Mammary epithelial cell (primary cell): ENCODE measurements at regions not wholly inside any gene's neighbourhood (a gene's known extent, or its start where the extent isn't known, plus 50 kb on each side); places are given as distances from the start of the nearest gene placed in this dataset.

Source experiments
- EZH2 ChIP-seq: IDR thresholded peaks from 2 replicates; pipeline ENCODE4 v1.6.1; 2012; ENCODE audit warnings: low read length, inconsistent platforms, borderline replicate concordance
- TF ChIP-seq, protein P1 (sequence below), 2 donors: IDR thresholded peaks in 1 of 2; conservative IDR thresholded peaks in 1 of 2; 2 replicates each; pipeline ENCODE4 v1.5.1; 2011 to 2012; ENCODE audit warnings: inconsistent platforms in 2 of 2, low read length in 2 of 2, mild to moderate bottlenecking in 2 of 2, control low read depth in 1 of 2, low read depth in 1 of 2; ENCODE audit not compliant: insufficient read depth in 1 of 2; ENCODE audit errors: extremely low read depth in 1 of 2

DNA sequence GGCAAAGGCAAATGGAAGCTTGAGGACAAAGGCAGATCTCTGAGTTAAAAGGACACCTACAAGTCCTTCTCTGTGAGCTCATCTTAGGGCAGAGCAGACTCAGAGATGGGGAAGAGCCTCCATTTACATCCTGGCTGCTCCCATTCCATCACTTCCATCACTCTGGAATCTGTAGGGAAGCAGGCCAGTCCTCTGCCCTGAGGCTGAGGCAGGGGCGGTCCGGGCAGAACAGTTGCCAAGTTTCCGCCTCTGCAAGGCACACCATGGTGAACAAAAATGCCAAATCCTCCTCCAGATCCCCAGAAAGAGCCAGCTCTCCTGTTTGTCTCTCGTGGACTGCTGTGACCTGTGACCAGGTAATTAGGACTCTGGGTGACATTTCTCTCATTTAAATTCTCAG, 209.6 kb upstream of the SSTR4 start:
- TF ChIP-seq, protein P1, sequence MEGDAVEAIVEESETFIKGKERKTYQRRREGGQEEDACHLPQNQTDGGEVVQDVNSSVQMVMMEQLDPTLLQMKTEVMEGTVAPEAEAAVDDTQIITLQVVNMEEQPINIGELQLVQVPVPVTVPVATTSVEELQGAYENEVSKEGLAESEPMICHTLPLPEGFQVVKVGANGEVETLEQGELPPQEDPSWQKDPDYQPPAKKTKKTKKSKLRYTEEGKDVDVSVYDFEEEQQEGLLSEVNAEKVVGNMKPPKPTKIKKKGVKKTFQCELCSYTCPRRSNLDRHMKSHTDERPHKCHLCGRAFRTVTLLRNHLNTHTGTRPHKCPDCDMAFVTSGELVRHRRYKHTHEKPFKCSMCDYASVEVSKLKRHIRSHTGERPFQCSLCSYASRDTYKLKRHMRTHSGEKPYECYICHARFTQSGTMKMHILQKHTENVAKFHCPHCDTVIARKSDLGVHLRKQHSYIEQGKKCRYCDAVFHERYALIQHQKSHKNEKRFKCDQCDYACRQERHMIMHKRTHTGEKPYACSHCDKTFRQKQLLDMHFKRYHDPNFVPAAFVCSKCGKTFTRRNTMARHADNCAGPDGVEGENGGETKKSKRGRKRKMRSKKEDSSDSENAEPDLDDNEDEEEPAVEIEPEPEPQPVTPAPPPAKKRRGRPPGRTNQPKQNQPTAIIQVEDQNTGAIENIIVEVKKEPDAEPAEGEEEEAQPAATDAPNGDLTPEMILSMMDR (conservative IDR thresholded peaks at IDR 0.05 in 1 of 2, IDR thresholded peaks at IDR 0.05 in 1 of 2; ENCODE audit: extremely low read depth in 1 of 2, insufficient read depth in 1 of 2, low read depth in 1 of 2, low read length in 2 of 2), result no peak
- TF ChIP-seq EZH2, result no peak
